HepG2 (cell line): ENCODE measurements at regions not wholly inside any gene's neighbourhood (a gene's known extent, or its start where the extent isn't known, plus 50 kb on each side); places are given as distances from the start of the nearest gene placed in this dataset.

Experiments used
- GABPB1 ChIP-seq: IDR thresholded peaks from 2 replicates; pipeline ENCODE4 v1.6.1; 2016; ENCODE audit warnings: mild to moderate bottlenecking, missing genetic modification reagents, moderate library complexity, missing compliant biosample characterization
- MED1 ChIP-seq: sonication (generic); formaldehyde crosslinking; IDR thresholded peaks from 2 replicates; pipeline ENCODE4 v1.4.0; 2020; ENCODE audit warnings: missing genetic modification reagents
- RFXAP ChIP-seq: sonication (generic); formaldehyde crosslinking; IDR thresholded peaks from 2 replicates; pipeline ENCODE4 v1.4.0; 2020; ENCODE audit warnings: missing genetic modification reagents, borderline replicate concordance
- TRIM24 ChIP-seq: sonication (generic); formaldehyde crosslinking; IDR thresholded peaks from 2 replicates; pipeline ENCODE4 v1.8.0; 2022; ENCODE audit warnings: mild to moderate bottlenecking, missing genetic modification reagents
- ZNF235 ChIP-seq: sonication (generic); formaldehyde crosslinking; IDR thresholded peaks from 2 replicates; pipeline ENCODE4 v1.8.1; 2023; ENCODE audit warnings: mild to moderate bottlenecking, missing genetic modification reagents, borderline replicate concordance
- ZNF274 ChIP-seq: sonication (generic); formaldehyde crosslinking; IDR thresholded peaks from 2 replicates; pipeline ENCODE4 v1.5.1; 2020; ENCODE audit warnings: mild to moderate bottlenecking, missing genetic modification reagents
- ZNF766 ChIP-seq: sonication (generic); formaldehyde crosslinking; IDR thresholded peaks from 2 replicates; pipeline ENCODE4 v1.5.0; 2020; ENCODE audit warnings: missing genetic modification reagents, borderline replicate concordance
- TF ChIP-seq, protein P1 (sequence below): sonication (generic); formaldehyde crosslinking; IDR thresholded peaks from 2 replicates; pipeline ENCODE4 v1.4.0; 2020; ENCODE audit warnings: mild to moderate bottlenecking, missing genetic modification reagents
- TF ChIP-seq, protein P2 (sequence below): sonication (generic); formaldehyde crosslinking; IDR thresholded peaks from 2 replicates; pipeline ENCODE4 v1.8.1; 2023; ENCODE audit warnings: mild to moderate bottlenecking, inconsistent platforms, moderate library complexity, missing genetic modification reagents, borderline replicate concordance
- TF ChIP-seq, protein P3 (sequence below): sonication (generic); formaldehyde crosslinking; conservative IDR thresholded peaks from 2 replicates; pipeline ENCODE4 v1.5.0; 2020; ENCODE audit warnings: missing genetic modification reagents
- TF ChIP-seq, protein P4 (sequence below): sonication (generic); formaldehyde crosslinking; conservative IDR thresholded peaks from 2 replicates; pipeline ENCODE4 v1.8.1; 2023; ENCODE audit warnings: missing genetic modification reagents
- TF ChIP-seq, protein P5 (sequence below): sonication (generic); formaldehyde crosslinking; IDR thresholded peaks from 2 replicates; pipeline ENCODE4 v1.8.1; 2023; ENCODE audit warnings: mild to moderate bottlenecking, missing genetic modification reagents

DNA sequence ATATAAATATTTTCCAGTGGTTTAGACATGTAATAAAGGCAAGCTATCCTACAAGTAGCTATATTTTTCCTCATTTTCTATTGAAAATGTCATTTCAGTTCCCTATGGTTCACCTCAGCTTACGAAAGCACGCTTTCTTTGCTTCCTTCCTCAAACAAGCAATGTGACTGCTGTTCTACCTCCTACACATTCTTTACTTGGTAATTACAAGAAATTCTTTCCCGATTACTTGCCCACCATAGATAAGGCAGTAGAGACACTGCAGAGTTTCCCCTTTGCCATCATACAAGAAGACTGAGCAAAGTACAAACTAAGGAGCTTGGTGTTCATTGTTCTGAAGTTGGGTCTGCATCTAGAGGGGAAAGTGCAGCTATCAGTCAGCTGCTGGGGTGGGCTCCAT, 249.4 kb downstream of the CRPPA start (continued):
- TF ChIP-seq MED1 (CRISPR knock-in tag): no peak
- TF ChIP-seq ZNF274 (CRISPR knock-in tag): no peak
- TF ChIP-seq ZNF235 (CRISPR knock-in tag): no peak
- TF ChIP-seq ZNF766 (CRISPR knock-in tag): no peak
- no peak for TF ChIP-seq RFXAP (CRISPR knock-in tag)
- TF ChIP-seq, protein P1, sequence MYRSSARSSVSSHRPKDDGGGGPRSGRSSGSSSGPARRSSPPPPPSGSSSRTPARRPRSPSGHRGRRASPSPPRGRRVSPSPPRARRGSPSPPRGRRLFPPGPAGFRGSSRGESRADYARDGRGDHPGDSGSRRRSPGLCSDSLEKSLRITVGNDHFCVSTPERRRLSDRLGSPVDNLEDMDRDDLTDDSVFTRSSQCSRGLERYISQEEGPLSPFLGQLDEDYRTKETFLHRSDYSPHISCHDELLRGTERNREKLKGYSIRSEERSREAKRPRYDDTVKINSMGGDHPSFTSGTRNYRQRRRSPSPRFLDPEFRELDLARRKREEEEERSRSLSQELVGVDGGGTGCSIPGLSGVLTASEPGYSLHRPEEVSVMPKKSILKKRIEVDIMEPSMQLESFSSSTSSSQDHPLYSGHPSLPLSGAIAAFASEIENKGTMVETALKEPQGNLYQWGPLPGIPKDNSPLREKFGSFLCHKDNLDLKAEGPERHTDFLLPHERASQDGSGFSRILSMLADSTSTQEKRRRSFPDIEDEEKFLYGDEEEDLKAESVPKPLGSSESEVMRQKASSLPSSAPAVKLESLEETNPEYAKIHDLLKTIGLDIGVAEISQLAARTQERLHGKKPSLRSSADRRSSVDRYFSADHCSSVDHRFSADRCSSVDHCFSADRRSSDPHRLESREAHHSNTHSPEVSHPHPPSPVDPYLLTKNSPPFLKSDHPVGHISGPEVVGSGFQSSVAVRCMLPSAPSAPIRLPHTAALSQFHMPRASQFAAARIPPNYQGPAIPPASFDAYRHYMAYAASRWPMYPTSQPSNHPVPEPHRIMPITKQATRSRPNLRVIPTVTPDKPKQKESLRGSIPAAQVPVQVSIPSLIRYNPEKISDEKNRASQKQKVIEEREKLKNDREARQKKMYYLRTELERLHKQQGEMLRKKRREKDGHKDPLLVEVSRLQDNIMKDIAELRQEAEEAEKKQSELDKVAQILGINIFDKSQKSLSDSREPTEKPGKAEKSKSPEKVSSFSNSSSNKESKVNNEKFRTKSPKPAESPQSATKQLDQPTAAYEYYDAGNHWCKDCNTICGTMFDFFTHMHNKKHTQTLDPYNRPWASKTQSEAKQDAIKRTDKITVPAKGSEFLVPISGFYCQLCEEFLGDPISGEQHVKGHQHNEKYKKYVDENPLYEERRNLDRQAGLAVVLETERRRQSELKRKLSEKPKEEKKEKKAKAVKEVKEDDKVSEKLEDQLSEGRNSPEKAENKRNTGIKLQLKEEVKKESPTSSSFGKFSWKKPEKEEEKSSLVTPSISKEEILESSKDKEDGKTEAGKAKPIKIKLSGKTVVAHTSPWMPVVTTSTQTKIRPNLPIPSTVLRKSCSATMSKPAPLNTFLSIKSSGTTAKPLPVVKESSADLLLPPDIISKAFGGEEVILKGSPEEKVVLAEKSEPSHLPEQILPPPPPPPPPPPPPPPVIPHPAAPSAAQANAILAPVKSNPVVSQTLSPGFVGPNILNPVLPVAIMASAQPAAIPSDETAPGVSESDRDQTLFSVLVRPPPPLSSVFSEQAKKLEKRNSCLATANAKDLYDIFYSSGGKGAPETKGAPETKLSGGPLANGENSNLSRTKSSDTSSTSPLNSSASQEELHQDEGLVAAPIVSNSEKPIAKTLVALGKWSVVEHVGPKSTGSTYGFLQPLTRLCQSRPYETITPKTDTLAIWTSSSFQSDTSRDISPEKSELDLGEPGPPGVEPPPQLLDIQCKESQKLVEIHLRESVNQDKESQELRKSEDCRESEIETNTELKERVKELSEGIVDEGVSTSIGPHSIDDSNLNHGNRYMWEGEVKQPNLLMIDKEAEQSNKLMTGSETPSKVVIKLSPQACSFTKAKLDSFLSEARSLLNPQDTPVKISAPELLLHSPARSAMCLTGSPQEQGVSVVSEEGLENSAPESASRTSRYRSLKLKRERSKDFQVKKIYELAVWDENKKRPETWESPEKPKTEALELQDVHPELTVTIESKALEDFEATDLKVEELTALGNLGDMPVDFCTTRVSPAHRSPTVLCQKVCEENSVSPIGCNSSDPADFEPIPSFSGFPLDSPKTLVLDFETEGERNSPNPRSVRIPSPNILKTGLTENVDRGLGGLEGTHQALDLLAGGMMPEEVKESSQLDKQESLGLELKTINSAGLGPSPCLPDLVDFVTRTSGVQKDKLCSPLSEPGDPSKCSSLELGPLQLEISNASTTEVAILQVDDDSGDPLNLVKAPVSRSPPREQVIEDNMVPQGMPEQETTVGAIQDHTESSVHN (CRISPR knock-in tag): no peak
- TF ChIP-seq, protein P2, sequence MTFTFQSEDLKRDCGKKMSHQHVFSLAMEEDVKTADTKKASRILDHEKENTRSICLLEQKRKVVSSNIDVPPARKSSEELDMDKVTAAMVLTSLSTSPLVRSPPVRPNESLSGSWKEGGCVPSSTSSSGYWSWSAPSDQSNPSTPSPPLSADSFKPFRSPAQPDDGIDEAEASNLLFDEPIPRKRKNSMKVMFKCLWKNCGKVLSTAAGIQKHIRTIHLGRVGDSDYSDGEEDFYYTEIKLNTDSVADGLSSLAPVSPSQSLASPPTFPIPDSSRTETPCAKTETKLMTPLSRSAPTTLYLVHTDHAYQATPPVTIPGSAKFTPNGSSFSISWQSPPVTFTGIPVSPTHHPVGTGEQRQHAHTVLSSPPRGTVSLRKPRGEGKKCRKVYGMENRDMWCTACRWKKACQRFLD (CRISPR knock-in tag): no peak
- TF ChIP-seq TRIM24 (CRISPR knock-in tag): no peak
- TF ChIP-seq, protein P3, sequence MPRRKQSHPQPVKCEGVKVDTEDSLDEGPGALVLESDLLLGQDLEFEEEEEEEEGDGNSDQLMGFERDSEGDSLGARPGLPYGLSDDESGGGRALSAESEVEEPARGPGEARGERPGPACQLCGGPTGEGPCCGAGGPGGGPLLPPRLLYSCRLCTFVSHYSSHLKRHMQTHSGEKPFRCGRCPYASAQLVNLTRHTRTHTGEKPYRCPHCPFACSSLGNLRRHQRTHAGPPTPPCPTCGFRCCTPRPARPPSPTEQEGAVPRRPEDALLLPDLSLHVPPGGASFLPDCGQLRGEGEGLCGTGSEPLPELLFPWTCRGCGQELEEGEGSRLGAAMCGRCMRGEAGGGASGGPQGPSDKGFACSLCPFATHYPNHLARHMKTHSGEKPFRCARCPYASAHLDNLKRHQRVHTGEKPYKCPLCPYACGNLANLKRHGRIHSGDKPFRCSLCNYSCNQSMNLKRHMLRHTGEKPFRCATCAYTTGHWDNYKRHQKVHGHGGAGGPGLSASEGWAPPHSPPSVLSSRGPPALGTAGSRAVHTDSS: no peak
- TF ChIP-seq, protein P4, sequence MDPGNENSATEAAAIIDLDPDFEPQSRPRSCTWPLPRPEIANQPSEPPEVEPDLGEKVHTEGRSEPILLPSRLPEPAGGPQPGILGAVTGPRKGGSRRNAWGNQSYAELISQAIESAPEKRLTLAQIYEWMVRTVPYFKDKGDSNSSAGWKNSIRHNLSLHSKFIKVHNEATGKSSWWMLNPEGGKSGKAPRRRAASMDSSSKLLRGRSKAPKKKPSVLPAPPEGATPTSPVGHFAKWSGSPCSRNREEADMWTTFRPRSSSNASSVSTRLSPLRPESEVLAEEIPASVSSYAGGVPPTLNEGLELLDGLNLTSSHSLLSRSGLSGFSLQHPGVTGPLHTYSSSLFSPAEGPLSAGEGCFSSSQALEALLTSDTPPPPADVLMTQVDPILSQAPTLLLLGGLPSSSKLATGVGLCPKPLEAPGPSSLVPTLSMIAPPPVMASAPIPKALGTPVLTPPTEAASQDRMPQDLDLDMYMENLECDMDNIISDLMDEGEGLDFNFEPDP: no peak
- TF ChIP-seq, protein P5, sequence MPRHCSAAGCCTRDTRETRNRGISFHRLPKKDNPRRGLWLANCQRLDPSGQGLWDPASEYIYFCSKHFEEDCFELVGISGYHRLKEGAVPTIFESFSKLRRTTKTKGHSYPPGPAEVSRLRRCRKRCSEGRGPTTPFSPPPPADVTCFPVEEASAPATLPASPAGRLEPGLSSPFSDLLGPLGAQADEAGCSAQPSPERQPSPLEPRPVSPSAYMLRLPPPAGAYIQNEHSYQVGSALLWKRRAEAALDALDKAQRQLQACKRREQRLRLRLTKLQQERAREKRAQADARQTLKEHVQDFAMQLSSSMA (CRISPR knock-in tag): no peak
- no peak for TF ChIP-seq GABPB1 (CRISPR knock-in tag)
